Prostate gland (tissue), 2 donors: ENCODE measurements at regions not wholly inside any gene's neighbourhood (a gene's known extent, or its start where the extent isn't known, plus 50 kb on each side); places are given as distances from the start of the nearest gene placed in this dataset.

ENCODE experiments used
- POLR2AphosphoS5 ChIP-seq: sonication (generic); formaldehyde crosslinking; IDR thresholded peaks from one replicate; pipeline ENCODE4 v1.6.1; 2017; ENCODE audit warnings: antibody characterized with exemption
- TF ChIP-seq, protein P1 (sequence below), 4 experiments: fragments of 200-600 bp in 2 of 4; fragments of 450-650 bp in 2 of 4; sonication (generic) in 2 of 4; IDR thresholded peaks; 1 replicate in 3 of 4; 2 replicates in 1 of 4; pipeline ENCODE4 v1.5.1; 2016 to 2019; ENCODE audit warnings: antibody characterized with exemption in 4 of 4, mild to moderate bottlenecking in 2 of 4, moderate library complexity in 2 of 4

DNA sequence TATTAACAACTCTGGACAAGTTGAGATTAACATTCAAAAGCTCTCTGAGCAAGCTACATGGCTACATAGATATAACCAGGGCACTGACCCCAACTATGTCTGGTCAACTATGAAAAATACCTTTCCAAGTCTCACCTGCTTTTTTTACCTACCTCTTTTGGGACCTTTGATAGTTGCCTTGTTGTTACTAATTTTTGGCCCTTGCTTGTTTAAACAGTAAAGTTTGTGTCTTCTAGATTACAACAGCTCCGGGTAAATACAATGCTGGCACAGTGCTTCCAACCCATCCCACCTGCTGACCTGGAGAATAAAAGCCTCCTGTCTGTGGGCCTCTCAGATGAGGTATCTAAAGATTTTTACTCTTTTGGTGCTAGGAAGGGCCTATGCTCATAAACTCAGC is 1036.6 kb downstream of the NAALADL2 start:
- TF ChIP-seq, protein P1, sequence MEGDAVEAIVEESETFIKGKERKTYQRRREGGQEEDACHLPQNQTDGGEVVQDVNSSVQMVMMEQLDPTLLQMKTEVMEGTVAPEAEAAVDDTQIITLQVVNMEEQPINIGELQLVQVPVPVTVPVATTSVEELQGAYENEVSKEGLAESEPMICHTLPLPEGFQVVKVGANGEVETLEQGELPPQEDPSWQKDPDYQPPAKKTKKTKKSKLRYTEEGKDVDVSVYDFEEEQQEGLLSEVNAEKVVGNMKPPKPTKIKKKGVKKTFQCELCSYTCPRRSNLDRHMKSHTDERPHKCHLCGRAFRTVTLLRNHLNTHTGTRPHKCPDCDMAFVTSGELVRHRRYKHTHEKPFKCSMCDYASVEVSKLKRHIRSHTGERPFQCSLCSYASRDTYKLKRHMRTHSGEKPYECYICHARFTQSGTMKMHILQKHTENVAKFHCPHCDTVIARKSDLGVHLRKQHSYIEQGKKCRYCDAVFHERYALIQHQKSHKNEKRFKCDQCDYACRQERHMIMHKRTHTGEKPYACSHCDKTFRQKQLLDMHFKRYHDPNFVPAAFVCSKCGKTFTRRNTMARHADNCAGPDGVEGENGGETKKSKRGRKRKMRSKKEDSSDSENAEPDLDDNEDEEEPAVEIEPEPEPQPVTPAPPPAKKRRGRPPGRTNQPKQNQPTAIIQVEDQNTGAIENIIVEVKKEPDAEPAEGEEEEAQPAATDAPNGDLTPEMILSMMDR (IDR thresholded peaks at IDR 0.05): no peak
- TF ChIP-seq POLR2AphosphoS5: no peak
